OCI-LY7 (cell line): ENCODE measurements at regions not wholly inside any gene's neighbourhood (a gene's known extent, or its start where the extent isn't known, plus 50 kb on each side); places are given as distances from the start of the nearest gene placed in this dataset.

Source experiments
- CTCF ChIP-seq: fragments of 200-600 bp; sonication (generic); conservative IDR thresholded peaks from 2 replicates; pipeline ENCODE4 v1.5.1; 2014; ENCODE audit warnings: mild to moderate bottlenecking, antibody characterized with exemption, low read length, moderate library complexity, mixed read lengths
- EZH2phosphoT487 ChIP-seq: fragments of 200-600 bp; sonication (generic); IDR thresholded peaks from 2 replicates; pipeline ENCODE4 v1.6.1; 2018; ENCODE audit warnings: low read depth, borderline replicate concordance, mild to moderate bottlenecking, mixed run types, antibody characterized with exemption, low read length, moderate library complexity, mixed read lengths

- TF ChIP-seq EZH2phosphoT487 (no peak), CTCF (no peak)
Measured at GRCh38 chr12:130080205-130080604, 82.1 kb upstream of the FZD10 start.
